Gastrocnemius medialis (tissue), 4 donors: ENCODE measurements at regions not wholly inside any gene's neighbourhood (a gene's known extent, or its start where the extent isn't known, plus 50 kb on each side); places are given as distances from the start of the nearest gene placed in this dataset.

Experiments used
- ATAC-seq, 2 donors: fragments of 150-250 bp; one replicate each; pipeline ENCODE4 v1.9.1; 2016
- DNase-seq, 2 donors: peaks; one replicate each; pipeline ENCODE4 v3.0.0-alpha.2; 2019
- H3K27ac ChIP-seq, 4 donors: fragments of 200-600 bp; sonication (generic); 1 replicate in 1 of 4; 2 replicates in 3 of 4; pipeline ENCODE4 v1.5.1; 2016 to 2018; ENCODE audit warnings: mild to moderate bottlenecking in 2 of 4, moderate library complexity in 1 of 4
- H3K27me3 ChIP-seq, 3 donors: fragments of 200-600 bp; sonication (generic) in 2 of 3; 1 replicate in 1 of 3; 2 replicates in 2 of 3; pipeline versions ENCODE4 v1.5.1 to v1.6.0; 2016 to 2019; ENCODE audit warnings: mild to moderate bottlenecking in 1 of 3, moderate library complexity in 1 of 3
- H3K36me3 ChIP-seq, 2 donors: fragments of 200-600 bp; sonication (generic) in 1 of 2; one replicate each; pipeline ENCODE4 v1.5.1; 2017 to 2018
- H3K4me1 ChIP-seq, 2 donors: fragments of 200-600 bp; sonication (generic) in 1 of 2; one replicate each; pipeline ENCODE4 v1.5.1; 2016 to 2017; ENCODE audit warnings: mild to moderate bottlenecking in 2 of 2
- H3K4me3 ChIP-seq, 4 donors: fragments of 200-600 bp; sonication (generic) in 3 of 4; 1 replicate in 1 of 4; 2 replicates in 3 of 4; pipeline ENCODE4 v1.5.1; 2016 to 2019; ENCODE audit warnings: mild to moderate bottlenecking in 2 of 4
- H3K9me3 ChIP-seq, 3 donors: fragments of 200-600 bp; sonication (generic) in 2 of 3; 1 replicate in 1 of 3; 2 replicates in 2 of 3; pipeline ENCODE4 v1.5.1; 2016 to 2019
- POLR2A ChIP-seq, 2 donors: fragments of 450-650 bp; IDR thresholded peaks; one replicate each; pipeline ENCODE4 v1.6.1; 2017; ENCODE audit warnings: antibody characterized with exemption in 2 of 2, mild to moderate bottlenecking in 2 of 2, moderate library complexity in 2 of 2
- in situ Hi-C, 4 donors: fragments of 200-750 bp; cut with MboI; loops; one replicate each; pipeline versions ENCODE4 v1.15.0 to v1.8.0; 2017; ENCODE audit warnings: low sequenced_read_pairs in 4 of 4
- intact Hi-C: fragments of 100-400 bp; cut with DNase I; formaldehyde crosslinking; loops from one replicate; pipeline ENCODE4 v1.15.1; 2023; ENCODE audit warnings: low total_unique reads
- TF ChIP-seq, protein P1 (sequence below), 5 experiments: fragments of 450-650 bp in 3 of 5; fragments of 200-600 bp in 2 of 5; sonication (generic) in 2 of 5; IDR thresholded peaks in 4 of 5; conservative IDR thresholded peaks in 1 of 5; 1 replicate in 4 of 5; 2 replicates in 1 of 5; pipeline ENCODE4 v1.5.1; 2016 to 2019; ENCODE audit warnings: antibody characterized with exemption in 5 of 5, mild to moderate bottlenecking in 3 of 5, moderate library complexity in 3 of 5

GRCh38 chr4:38366456-38366855 is 297.5 kb upstream of the KLF3 start:
- Histone ChIP-seq H3K27me3 (no peaks in the 10 kb centered on the region), H3K4me3 (no peak overlapping the region), H3K9me3 (no peaks in the 10 kb centered on the region), H3K27ac (no peak overlapping the region), H3K4me1 (peaks cover 0 to 5% of the 10 kb centered on the region in 2 donors), H3K36me3 (no peaks in the 10 kb centered on the region)
- ATAC-seq: peak in 1 of 2 donors; percentile 47
- TF ChIP-seq POLR2A (IDR thresholded peaks at IDR 0.05): no peak
- TF ChIP-seq, protein P1, sequence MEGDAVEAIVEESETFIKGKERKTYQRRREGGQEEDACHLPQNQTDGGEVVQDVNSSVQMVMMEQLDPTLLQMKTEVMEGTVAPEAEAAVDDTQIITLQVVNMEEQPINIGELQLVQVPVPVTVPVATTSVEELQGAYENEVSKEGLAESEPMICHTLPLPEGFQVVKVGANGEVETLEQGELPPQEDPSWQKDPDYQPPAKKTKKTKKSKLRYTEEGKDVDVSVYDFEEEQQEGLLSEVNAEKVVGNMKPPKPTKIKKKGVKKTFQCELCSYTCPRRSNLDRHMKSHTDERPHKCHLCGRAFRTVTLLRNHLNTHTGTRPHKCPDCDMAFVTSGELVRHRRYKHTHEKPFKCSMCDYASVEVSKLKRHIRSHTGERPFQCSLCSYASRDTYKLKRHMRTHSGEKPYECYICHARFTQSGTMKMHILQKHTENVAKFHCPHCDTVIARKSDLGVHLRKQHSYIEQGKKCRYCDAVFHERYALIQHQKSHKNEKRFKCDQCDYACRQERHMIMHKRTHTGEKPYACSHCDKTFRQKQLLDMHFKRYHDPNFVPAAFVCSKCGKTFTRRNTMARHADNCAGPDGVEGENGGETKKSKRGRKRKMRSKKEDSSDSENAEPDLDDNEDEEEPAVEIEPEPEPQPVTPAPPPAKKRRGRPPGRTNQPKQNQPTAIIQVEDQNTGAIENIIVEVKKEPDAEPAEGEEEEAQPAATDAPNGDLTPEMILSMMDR (IDR thresholded peaks at IDR 0.05 in 4 of 5, conservative IDR thresholded peaks at IDR 0.05 in 1 of 5): no peak
- intact Hi-C loops: no loop called here
- no peak for DNase-seq
- in situ Hi-C loops: no loop called here

DNA sequence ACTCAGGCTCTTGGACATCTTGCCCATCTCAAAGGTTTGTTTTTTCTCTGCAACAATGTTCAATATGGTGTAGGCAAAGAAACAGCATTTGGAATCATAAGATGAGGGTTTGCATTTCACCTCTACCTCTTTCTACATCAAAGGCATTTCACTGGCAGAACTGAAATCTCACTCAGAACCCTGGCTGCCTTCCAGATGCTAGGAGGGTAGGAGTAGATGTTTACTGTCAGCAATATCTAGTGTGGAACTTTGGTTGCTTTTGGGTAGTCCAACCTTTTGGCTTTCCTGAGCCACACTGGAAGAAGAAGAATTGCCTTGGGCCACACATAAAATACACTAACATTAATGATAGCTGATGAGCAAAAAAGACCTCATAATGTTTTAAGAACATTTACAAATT is 297.0 kb upstream of the KLF3 start:
- Histone ChIP-seq H3K4me3 (no peak overlapping the region), H3K27me3 (no peaks in the 10 kb centered on the region), H3K9me3 (no peaks in the 10 kb centered on the region), H3K36me3 (no peaks in the 10 kb centered on the region), H3K27ac (no peak overlapping the region), H3K4me1 (peaks cover 0 to 5% of the 10 kb centered on the region in 2 donors)
- in situ Hi-C loops: no loop called here
- no peak for TF ChIP-seq POLR2A (IDR thresholded peaks at IDR 0.05)
- TF ChIP-seq, protein P1 (IDR thresholded peaks at IDR 0.05 in 4 of 5, conservative IDR thresholded peaks at IDR 0.05 in 1 of 5): no peak
- no peak for DNase-seq
- no peak for ATAC-seq
- intact Hi-C loops: no loop called here

- Histone ChIP-seq H3K27ac (no peak overlapping the region), H3K4me3 (no peak overlapping the region), H3K4me1 (peaks cover 0 to 5% of the 10 kb centered on the region in 2 donors), H3K27me3 (no peaks in the 10 kb centered on the region), H3K36me3 (no peaks in the 10 kb centered on the region), H3K9me3 (no peaks in the 10 kb centered on the region)
- in situ Hi-C loops: no loop called here
- intact Hi-C loops: no loop called here
- no peak for TF ChIP-seq POLR2A (IDR thresholded peaks at IDR 0.05)
- TF ChIP-seq, protein P1 (IDR thresholded peaks at IDR 0.05 in 4 of 5, conservative IDR thresholded peaks at IDR 0.05 in 1 of 5): no peak
- no peak for ATAC-seq
- no peak for DNase-seq
These were observed 296.3 kb upstream of the KLF3 start for GRCh38 chr4:38367642-38368174.

DNA sequence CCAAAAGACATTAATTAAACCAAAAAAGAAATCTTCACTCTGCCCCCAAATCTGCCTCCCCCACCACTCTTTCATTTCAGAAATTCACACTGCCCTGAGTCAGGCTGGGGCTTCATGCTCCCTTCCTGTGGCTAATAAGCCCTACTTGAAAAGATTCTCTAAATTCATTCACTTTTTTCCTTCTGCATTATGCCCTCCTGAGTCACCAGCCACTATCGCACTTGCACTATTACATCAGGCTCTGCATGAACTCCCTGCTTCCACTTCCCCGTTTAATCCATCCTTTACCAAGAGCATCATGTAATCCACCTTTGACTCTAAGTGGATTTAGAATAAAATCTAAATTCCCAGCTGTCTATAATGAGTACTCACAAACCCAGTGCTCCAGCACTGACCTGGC is 295.4 kb upstream of the KLF3 start:
- peaks cover 0 to 5% of the 10 kb centered on the region in 2 donors for H3K4me1 ChIP-seq
- DNase-seq (no peak), ATAC-seq (no peak)
- H3K27me3 ChIP-seq: no peaks in the 10 kb centered on the region
- TF ChIP-seq, protein P1 (IDR thresholded peaks at IDR 0.05 in 4 of 5, conservative IDR thresholded peaks at IDR 0.05 in 1 of 5): no peak
- TF ChIP-seq POLR2A (IDR thresholded peaks at IDR 0.05): no peak
- no peaks in the 10 kb centered on the region for H3K36me3 ChIP-seq
- H3K9me3 ChIP-seq: no peaks in the 10 kb centered on the region
- in situ Hi-C loops: no loop called here
- H3K27ac ChIP-seq: no peak overlapping the region
- no peak overlapping the region for H3K4me3 ChIP-seq
- intact Hi-C loops: no loop called here

DNA sequence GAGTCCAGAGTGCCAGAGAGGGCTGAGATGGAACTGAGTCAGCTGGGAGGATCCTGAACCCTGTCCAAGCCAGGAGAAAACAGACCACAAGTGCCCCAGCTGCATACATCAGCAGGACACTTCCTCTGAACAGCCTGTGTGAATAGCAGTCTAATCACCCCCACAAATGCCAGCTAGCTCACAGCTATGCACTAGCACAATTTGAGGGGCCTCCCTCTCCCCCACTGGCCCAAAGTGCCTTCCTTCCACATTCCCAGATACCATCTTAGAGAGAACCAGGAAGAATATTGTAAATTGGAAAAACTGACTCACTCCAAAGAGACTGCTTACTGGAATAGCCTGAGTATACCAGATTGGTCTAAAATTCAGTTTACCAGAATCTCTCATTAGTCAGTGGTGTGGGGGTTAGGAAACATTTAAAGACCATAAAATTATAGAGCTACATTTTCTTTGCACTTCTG is 292.6 kb upstream of the KLF3 start:
- Histone ChIP-seq H3K27ac (no peak overlapping the region), H3K36me3 (no peaks in the 10 kb centered on the region), H3K4me3 (no peak overlapping the region), H3K27me3 (no peaks in the 10 kb centered on the region), H3K9me3 (no peaks in the 10 kb centered on the region), H3K4me1 (peaks cover 0 to under 1% of the 10 kb centered on the region in 2 donors)
- TF ChIP-seq POLR2A (IDR thresholded peaks at IDR 0.05): no peak
- TF ChIP-seq, protein P1 (IDR thresholded peaks at IDR 0.05 in 4 of 5, conservative IDR thresholded peaks at IDR 0.05 in 1 of 5): no peak
- intact Hi-C loops (no loop called here), in situ Hi-C loops (no loop called here)
- ATAC-seq (no peak), DNase-seq (no peak)
